HEK293T (cell line): ENCODE measurements at regions not wholly inside any gene's neighbourhood (a gene's known extent, or its start where the extent isn't known, plus 50 kb on each side); places are given as distances from the start of the nearest gene placed in this dataset.
"Not testable (repeated sequence)": the region's sequence is repeated elsewhere in the genome, so short reads cannot be mapped to it uniquely, and the experiment has no call there.

ENCODE experiments used
- CTCF ChIA-PET: fragments of 350-600 bp; formaldehyde crosslinking; extraction: SDS; loops from one replicate; lab custom pipeline; 2021; ENCODE audit warnings: antibody characterized with exemption, inconsistent platforms; lab: Yijun Ruan, JAX
- POLR2A ChIA-PET: fragments of 350-600 bp; formaldehyde crosslinking; extraction: SDS; loops from one replicate; lab custom pipeline; 2020; ENCODE audit warnings: antibody characterized with exemption, inconsistent platforms; lab: Yijun Ruan, JAX
- DNase-seq: peaks from one replicate; pipeline ENCODE4 v3.0.0; 2012; ENCODE audit warnings: mixed read lengths; ENCODE audit errors: extremely low spot score
- ARNT ChIP-seq: fragments of 450-650 bp; IDR thresholded peaks from 2 replicates; pipeline ENCODE4 v1.6.1; 2017; ENCODE audit warnings: mild to moderate bottlenecking
- BHLHE40 ChIP-seq: fragments of 450-650 bp; IDR thresholded peaks from 2 replicates; pipeline ENCODE4 v1.6.1; 2016; ENCODE audit warnings: mild to moderate bottlenecking, moderate library complexity, borderline replicate concordance
- CTBP1 ChIP-seq: fragments of 450-650 bp; IDR thresholded peaks from 2 replicates; pipeline ENCODE4 v1.6.1; 2016; ENCODE audit warnings: borderline replicate concordance
- ELF4 ChIP-seq: fragments of 450-650 bp; IDR thresholded peaks from 2 replicates; pipeline ENCODE4 v1.6.1; 2017; ENCODE audit warnings: antibody characterized with exemption
- FOXA1 ChIP-seq: fragments of 450-650 bp; IDR thresholded peaks from 2 replicates; pipeline ENCODE4 v1.6.1; 2016; ENCODE audit warnings: mild to moderate bottlenecking
- FOXK2 ChIP-seq: fragments of 450-650 bp; IDR thresholded peaks from 2 replicates; pipeline ENCODE4 v1.6.1; 2016; ENCODE audit warnings: mild to moderate bottlenecking
- FOXM1 ChIP-seq: fragments of 450-650 bp; IDR thresholded peaks from 2 replicates; pipeline ENCODE4 v1.6.1; 2017; ENCODE audit warnings: mild to moderate bottlenecking, borderline replicate concordance
- HDGF ChIP-seq: fragments of 450-650 bp; IDR thresholded peaks from 2 replicates; pipeline ENCODE4 v1.6.1; 2017; ENCODE audit warnings: antibody characterized with exemption, borderline replicate concordance
- L3MBTL2 ChIP-seq: fragments of 450-650 bp; conservative IDR thresholded peaks from 2 replicates; pipeline ENCODE4 v1.6.1; 2016; ENCODE audit warnings: mild to moderate bottlenecking
- LEF1 ChIP-seq: fragments of 450-650 bp; IDR thresholded peaks from 2 replicates; pipeline ENCODE4 v1.6.1; 2017; ENCODE audit warnings: mild to moderate bottlenecking, borderline replicate concordance
- NFRKB ChIP-seq: fragments of 450-650 bp; IDR thresholded peaks from 2 replicates; pipeline ENCODE4 v1.6.1; 2016; ENCODE audit warnings: mild to moderate bottlenecking, moderate library complexity
- PKNOX1 ChIP-seq: fragments of 450-650 bp; IDR thresholded peaks from 2 replicates; pipeline ENCODE4 v1.6.1; 2016
- SP1 ChIP-seq: fragments of 450-650 bp; IDR thresholded peaks from 2 replicates; pipeline ENCODE4 v1.6.1; 2017
- SUZ12 ChIP-seq: fragments of 450-650 bp; IDR thresholded peaks from 2 replicates; pipeline ENCODE4 v1.6.1; 2016; ENCODE audit warnings: mild to moderate bottlenecking
- TARDBP ChIP-seq: fragments of 450-650 bp; IDR thresholded peaks from 2 replicates; pipeline ENCODE4 v1.6.1; 2016
- ZNF384 ChIP-seq: fragments of 450-650 bp; IDR thresholded peaks from 2 replicates; pipeline ENCODE4 v1.6.1; 2016

- POLR2A ChIA-PET: no interaction called here
- no peak for DNase-seq
- no peak for TF ChIP-seq SUZ12
- TF ChIP-seq SP1: no peak
- TF ChIP-seq FOXM1: no peak
- TF ChIP-seq TARDBP: no peak
- TF ChIP-seq BHLHE40: no peak
- TF ChIP-seq HDGF: no peak
- no peak for TF ChIP-seq L3MBTL2
- no peak for TF ChIP-seq FOXK2
- no peak for TF ChIP-seq ZNF384
- TF ChIP-seq NFRKB: no peak
- no peak for TF ChIP-seq FOXA1
- TF ChIP-seq LEF1: no peak
- no peak for TF ChIP-seq CTBP1
- TF ChIP-seq ELF4: no peak
- TF ChIP-seq PKNOX1: no peak
- CTCF ChIA-PET: no interaction called here
Measured at GRCh38 chr2:186384226-186384625, 101.8 kb upstream of the ZC3H15 start.

- DNase-seq, CTCF ChIA-PET, POLR2A ChIA-PET: not testable (repeated sequence)
Measured at GRCh38 chr2:186385638-186386201, 100.3 kb upstream of the ZC3H15 start.

GRCh38 chr2:186399082-186399644, 86.9 kb upstream of the ZC3H15 start:
- CTCF ChIA-PET: no interaction called here
- no peak for TF ChIP-seq ZNF384
- TF ChIP-seq L3MBTL2: no peak
- TF ChIP-seq HDGF: no peak
- no peak for TF ChIP-seq SP1
- no peak for TF ChIP-seq FOXA1
- no peak for TF ChIP-seq FOXK2
- no peak for TF ChIP-seq LEF1
- POLR2A ChIA-PET: no interaction called here
- DNase-seq: no peak

- no peak for DNase-seq
- TF ChIP-seq FOXM1: no peak
- ChIA-PET CTCF (no interaction called here), POLR2A (no interaction called here)
Measured at GRCh38 chr2:186405842-186406241, 80.2 kb upstream of the ZC3H15 start.

- ChIA-PET POLR2A (no interaction called here), CTCF (no interaction called here)
- no peak for DNase-seq
- no peak for TF ChIP-seq BHLHE40
- no peak for TF ChIP-seq TARDBP
- TF ChIP-seq ZNF384: no peak
- TF ChIP-seq FOXM1: no peak
- no peak for TF ChIP-seq L3MBTL2
- TF ChIP-seq FOXA1: no peak
- no peak for TF ChIP-seq CTBP1
- TF ChIP-seq SUZ12: no peak
- TF ChIP-seq LEF1: no peak
- no peak for TF ChIP-seq ARNT
- no peak for TF ChIP-seq FOXK2
- no peak for TF ChIP-seq ELF4
Measured at GRCh38 chr2:186407611-186408010, 78.4 kb upstream of the ZC3H15 start.

- CTCF ChIA-PET: no interaction called here
- DNase-seq: no peak
- TF ChIP-seq FOXM1: no peak
- TF ChIP-seq TARDBP: no peak
- TF ChIP-seq HDGF: no peak
- no peak for TF ChIP-seq L3MBTL2
- TF ChIP-seq SUZ12: no peak
- TF ChIP-seq FOXK2: no peak
- no peak for TF ChIP-seq BHLHE40
- TF ChIP-seq CTBP1: no peak
- TF ChIP-seq PKNOX1: no peak
- TF ChIP-seq ZNF384: no peak
- no peak for TF ChIP-seq SP1
- no peak for TF ChIP-seq LEF1
- no peak for TF ChIP-seq ARNT
- TF ChIP-seq NFRKB: no peak
- no peak for TF ChIP-seq FOXA1
- no peak for TF ChIP-seq ELF4
- POLR2A ChIA-PET: no interaction called here
Measured at GRCh38 chr2:186410802-186411201, 75.3 kb upstream of the ZC3H15 start.

- CTCF ChIA-PET: no interaction called here
- POLR2A ChIA-PET: no interaction called here
- DNase-seq: no peak
- no peak for TF ChIP-seq ELF4
- no peak for TF ChIP-seq BHLHE40
- TF ChIP-seq HDGF: no peak
- no peak for TF ChIP-seq TARDBP
- no peak for TF ChIP-seq FOXM1
- TF ChIP-seq ZNF384: no peak
- no peak for TF ChIP-seq ARNT
Measured at GRCh38 chr2:186422226-186422625, 63.8 kb upstream of the ZC3H15 start.

GRCh38 chr2:186423481-186423880, 62.6 kb upstream of the ZC3H15 start:
- ChIA-PET POLR2A (no interaction called here), CTCF (no interaction called here)
- no peak for DNase-seq
- no peak for TF ChIP-seq FOXA1
- no peak for TF ChIP-seq TARDBP
- no peak for TF ChIP-seq LEF1
- TF ChIP-seq L3MBTL2: no peak
- TF ChIP-seq PKNOX1: no peak
- TF ChIP-seq HDGF: no peak
- no peak for TF ChIP-seq SP1
- no peak for TF ChIP-seq ZNF384
- TF ChIP-seq CTBP1: no peak
- TF ChIP-seq ELF4: no peak
- no peak for TF ChIP-seq SUZ12
- no peak for TF ChIP-seq ARNT
- TF ChIP-seq FOXM1: no peak
- no peak for TF ChIP-seq NFRKB
- no peak for TF ChIP-seq FOXK2
- TF ChIP-seq BHLHE40: no peak
